GM21825 (cell line): ENCODE measurements at regions not wholly inside any gene's neighbourhood (a gene's known extent, or its start where the extent isn't known, plus 50 kb on each side); places are given as distances from the start of the nearest gene placed in this dataset.
"Not testable (repeated sequence)": the region's sequence is repeated elsewhere in the genome, so short reads cannot be mapped to it uniquely, and the experiment has no call there.

Experiments
- ATAC-seq: cut with Tn5 transposase; IDR thresholded peaks from one replicate; pipeline ENCODE4 v1.9.1; 2021; ENCODE audit warnings: mild to moderate bottlenecking, moderate library complexity; ENCODE audit not compliant: unreplicated experiment

- no peak for ATAC-seq
These were observed 218.4 kb downstream of the PCSK1 start for GRCh38 chr5:96214442-96215197.

GRCh38 chr5:96209829-96210228 is 223.2 kb downstream of the PCSK1 start:
- no peak for ATAC-seq

- ATAC-seq, result no peak
These were observed 225.6 kb downstream of the PCSK1 start for GRCh38 chr5:96207420-96207819.

- no peak for ATAC-seq
These were observed 229.3 kb downstream of the PCSK1 start for GRCh38 chr5:96203761-96204160.

- no peak for ATAC-seq
These were observed 231.5 kb downstream of the PCSK1 start for GRCh38 chr5:96201503-96201902.

GRCh38 chr5:96200641-96201040 is 232.4 kb downstream of the PCSK1 start:
- no peak for ATAC-seq

GRCh38 chr5:96199713-96200183 is 233.3 kb downstream of the PCSK1 start:
- ATAC-seq, result no peak

- no peak for ATAC-seq
These were observed 234.5 kb downstream of the PCSK1 start for GRCh38 chr5:96198356-96199058.

- ATAC-seq, result not testable (repeated sequence)
These were observed 235.3 kb downstream of the PCSK1 start for GRCh38 chr5:96197767-96198166.

GRCh38 chr5:96197347-96197746 is 235.7 kb upstream of the ELL2 start:
- ATAC-seq, result no peak

GRCh38 chr5:96196890-96197289 is 235.2 kb upstream of the ELL2 start:
- ATAC-seq, result no peak

GRCh38 chr5:96196407-96196806 is 234.8 kb upstream of the ELL2 start:
- no peak for ATAC-seq

GRCh38 chr5:96195123-96195522 is 233.5 kb upstream of the ELL2 start:
- no peak for ATAC-seq

GRCh38 chr5:96194593-96194992 is 232.9 kb upstream of the ELL2 start:
- no peak for ATAC-seq

GRCh38 chr5:96193946-96194345 is 232.3 kb upstream of the ELL2 start:
- no peak for ATAC-seq

GRCh38 chr5:96189987-96190386 is 228.3 kb upstream of the ELL2 start:
- no peak for ATAC-seq

GRCh38 chr5:96189028-96189826 is 227.6 kb upstream of the ELL2 start:
- ATAC-seq, result no peak

- ATAC-seq, result no peak
These were observed 225.8 kb upstream of the ELL2 start for GRCh38 chr5:96187309-96188027.

- ATAC-seq, result not testable (repeated sequence)
These were observed 222.9 kb upstream of the ELL2 start for GRCh38 chr5:96184510-96184909.

- no peak for ATAC-seq
These were observed 219.2 kb upstream of the ELL2 start for GRCh38 chr5:96180684-96181435.
